ENCODE measurements at regions not wholly inside any gene's neighbourhood (a gene's known extent, or its start where the extent isn't known, plus 50 kb on each side); places are given as distances from the start of the nearest gene placed in this dataset.

GRCh38 chr17:37827905-37828650 lies 83.2 kb upstream of the HNF1B start:
- H3K27me3 Mint-ChIP-seq, result peaks cover 21% of the 10 kb centered on the region
- no peak for DNase-seq
- CTCF ChIA-PET, result interaction anchor here (1.0 to 1.2 kb wide), 2 partner anchors 13 to 16 kb away, joined by 3 to 4 read pairs; no protein-coding TSS in a partner anchor
- H3K4me3 Mint-ChIP-seq, result no peak overlapping the region
- ATAC-seq, result no peak
- no peaks in the 10 kb centered on the region for H3K9me3 Mint-ChIP-seq (ENCODE audit: low read depth)
- H3K4me1 Mint-ChIP-seq, result peaks cover 14% of the 10 kb centered on the region
- POLR2A ChIA-PET, result no interaction called here
- H3K36me3 Mint-ChIP-seq (ENCODE audit: low read depth), result no peaks in the 10 kb centered on the region
- H3K27ac Mint-ChIP-seq, result no peak overlapping the region
- intact Hi-C loops (cut with DNase I, micrococcal nuclease), result no loop called here

DNA sequence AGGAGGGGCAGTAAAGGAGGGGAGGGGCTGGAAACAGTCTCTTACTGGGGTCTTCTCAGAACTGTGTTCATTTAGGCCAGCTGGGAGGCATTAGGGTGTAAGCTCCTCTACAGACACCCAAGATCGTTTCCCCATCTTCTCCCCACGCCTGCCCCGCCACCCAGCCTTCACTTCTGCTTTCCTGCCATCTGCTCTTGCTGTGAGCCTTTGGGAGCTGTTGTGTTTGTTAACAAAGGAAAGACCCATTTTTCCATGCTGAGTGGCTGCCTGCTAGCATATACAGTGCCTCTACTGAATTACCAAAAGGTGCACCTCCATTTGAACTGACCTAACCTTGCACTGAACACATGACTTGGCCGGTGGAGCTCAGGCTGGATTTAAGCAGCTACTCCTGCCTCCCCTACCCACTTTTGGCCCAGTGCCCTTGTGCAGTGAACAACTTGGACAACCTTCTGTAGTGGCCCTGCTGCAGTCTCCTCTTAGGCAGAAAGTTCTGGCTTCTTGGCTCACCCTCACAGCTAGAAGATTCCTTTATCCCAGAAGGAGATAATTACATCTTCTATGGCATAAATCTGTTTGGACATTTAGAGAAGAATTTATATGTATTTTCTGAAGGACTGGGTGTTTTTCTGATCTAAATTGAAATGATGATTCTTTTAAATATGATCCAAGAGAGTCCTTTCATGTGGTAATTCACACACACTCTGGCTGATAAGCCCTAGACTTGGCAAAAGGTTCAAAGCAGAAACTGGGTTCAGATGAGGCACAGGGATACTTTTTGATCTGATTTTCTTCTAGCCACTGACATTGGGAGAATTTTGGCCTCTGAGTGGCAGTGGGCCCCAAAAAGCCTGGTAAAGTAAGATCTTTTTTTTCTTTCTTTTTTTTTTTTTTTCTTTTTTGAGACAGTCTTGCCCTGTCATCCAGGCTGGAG lies 81.9 kb upstream of the HNF1B start:
- peaks cover 19% of the 10 kb centered on the region for H3K27me3 Mint-ChIP-seq
- intact Hi-C loops (cut with DNase I, micrococcal nuclease), result no loop called here
- ATAC-seq (no peak), DNase-seq (no peak)
- no peaks in the 10 kb centered on the region for H3K9me3 Mint-ChIP-seq (ENCODE audit: low read depth)
- ChIA-PET POLR2A (no interaction called here), CTCF (interaction anchor here (1.2 to 1.3 kb wide), 2 partner anchors 14 to 126 kb away, joined by 3 read pairs; no protein-coding TSS in a partner anchor)
- no peaks in the 10 kb centered on the region for H3K36me3 Mint-ChIP-seq (ENCODE audit: low read depth)
- no peak overlapping the region for H3K27ac Mint-ChIP-seq
- H3K4me1 Mint-ChIP-seq, result peaks cover 13% of the 10 kb centered on the region
- H3K4me3 Mint-ChIP-seq, result no peak overlapping the region

DNA sequence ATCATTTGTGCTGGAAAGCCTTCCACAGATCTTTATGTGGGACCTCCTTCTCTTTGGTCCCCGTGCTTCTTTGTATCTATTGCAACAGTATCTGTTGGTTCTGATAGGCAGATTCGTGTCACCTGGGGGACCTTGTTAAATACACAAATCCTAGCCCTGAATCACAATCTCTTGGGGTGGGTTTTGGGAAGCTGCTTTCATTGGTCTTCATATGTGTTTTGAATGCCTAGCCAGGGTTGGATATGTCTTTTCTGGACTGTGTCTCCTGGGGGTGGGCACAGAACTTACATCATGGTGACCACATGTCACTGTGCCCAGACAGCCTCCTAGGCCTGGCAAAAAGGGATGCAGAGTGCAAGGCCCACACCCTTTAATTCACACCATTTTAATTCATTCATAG lies 81.0 kb upstream of the HNF1B start:
- peaks cover 13% of the 10 kb centered on the region for H3K4me1 Mint-ChIP-seq
- no peaks in the 10 kb centered on the region for H3K9me3 Mint-ChIP-seq (ENCODE audit: low read depth)
- DNase-seq, result no peak
- H3K27ac Mint-ChIP-seq, result no peak overlapping the region
- no peaks in the 10 kb centered on the region for H3K36me3 Mint-ChIP-seq (ENCODE audit: low read depth)
- ATAC-seq, result no peak
- H3K4me3 Mint-ChIP-seq, result no peak overlapping the region
- intact Hi-C loops (cut with DNase I, micrococcal nuclease), result no loop called here
- H3K27me3 Mint-ChIP-seq, result peaks cover 14% of the 10 kb centered on the region
- ChIA-PET CTCF (interaction anchor here (0.7 to 1.3 kb wide), 2 partner anchors 125 to 525 kb away, joined by 3 read pairs; no protein-coding TSS in a partner anchor), POLR2A (no interaction called here)

- no peaks in the 10 kb centered on the region for H3K36me3 Mint-ChIP-seq (ENCODE audit: low read depth)
- ATAC-seq, result no peak
- no peak overlapping the region for H3K4me3 Mint-ChIP-seq
- ChIA-PET CTCF (interaction anchor here (0.7 kb wide), 1 partner anchor 18 kb away, joined by 3 read pairs; no protein-coding TSS in a partner anchor), POLR2A (no interaction called here)
- no peak for DNase-seq
- H3K9me3 Mint-ChIP-seq (ENCODE audit: low read depth), result no peaks in the 10 kb centered on the region
- no peak overlapping the region for H3K27ac Mint-ChIP-seq
- peaks cover 13% of the 10 kb centered on the region for H3K4me1 Mint-ChIP-seq
- peaks cover 13% of the 10 kb centered on the region for H3K27me3 Mint-ChIP-seq
- intact Hi-C loops (cut with DNase I, micrococcal nuclease), result no loop called here
Observed at GRCh38 chr17:37824534-37825485, 80.0 kb upstream of the HNF1B start.

DNA sequence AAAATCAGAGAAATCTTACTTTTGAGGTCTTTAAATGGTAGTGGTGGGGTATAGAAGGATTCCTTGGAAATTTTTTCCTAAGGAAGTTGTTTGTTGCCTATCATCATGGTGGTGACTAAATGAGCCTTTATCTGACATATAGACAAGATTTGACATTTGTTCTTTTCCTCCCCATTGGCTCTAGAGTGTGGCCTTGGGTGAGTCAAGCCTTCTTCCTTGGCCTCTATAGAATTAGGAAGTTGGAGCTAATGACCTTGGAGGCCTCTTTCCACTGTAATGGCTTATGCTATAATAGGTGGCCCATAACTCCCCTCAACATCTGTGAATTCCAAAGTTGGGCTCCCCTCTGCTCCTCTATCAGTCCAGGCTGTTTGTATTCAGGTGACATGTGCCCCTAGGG lies 79.1 kb upstream of the HNF1B start:
- no peak overlapping the region for H3K27ac Mint-ChIP-seq
- peaks cover 13% of the 10 kb centered on the region for H3K27me3 Mint-ChIP-seq
- no peaks in the 10 kb centered on the region for H3K36me3 Mint-ChIP-seq (ENCODE audit: low read depth)
- H3K4me3 Mint-ChIP-seq, result no peak overlapping the region
- ChIA-PET POLR2A (no interaction called here), CTCF (interaction anchor here (0.7 kb wide), 1 partner anchor 19 kb away, joined by 3 read pairs; no protein-coding TSS in a partner anchor)
- no peak for ATAC-seq
- peaks cover 12% of the 10 kb centered on the region for H3K4me1 Mint-ChIP-seq
- intact Hi-C loops (cut with DNase I, micrococcal nuclease), result no loop called here
- DNase-seq, result no peak
- no peaks in the 10 kb centered on the region for H3K9me3 Mint-ChIP-seq (ENCODE audit: low read depth)

DNA sequence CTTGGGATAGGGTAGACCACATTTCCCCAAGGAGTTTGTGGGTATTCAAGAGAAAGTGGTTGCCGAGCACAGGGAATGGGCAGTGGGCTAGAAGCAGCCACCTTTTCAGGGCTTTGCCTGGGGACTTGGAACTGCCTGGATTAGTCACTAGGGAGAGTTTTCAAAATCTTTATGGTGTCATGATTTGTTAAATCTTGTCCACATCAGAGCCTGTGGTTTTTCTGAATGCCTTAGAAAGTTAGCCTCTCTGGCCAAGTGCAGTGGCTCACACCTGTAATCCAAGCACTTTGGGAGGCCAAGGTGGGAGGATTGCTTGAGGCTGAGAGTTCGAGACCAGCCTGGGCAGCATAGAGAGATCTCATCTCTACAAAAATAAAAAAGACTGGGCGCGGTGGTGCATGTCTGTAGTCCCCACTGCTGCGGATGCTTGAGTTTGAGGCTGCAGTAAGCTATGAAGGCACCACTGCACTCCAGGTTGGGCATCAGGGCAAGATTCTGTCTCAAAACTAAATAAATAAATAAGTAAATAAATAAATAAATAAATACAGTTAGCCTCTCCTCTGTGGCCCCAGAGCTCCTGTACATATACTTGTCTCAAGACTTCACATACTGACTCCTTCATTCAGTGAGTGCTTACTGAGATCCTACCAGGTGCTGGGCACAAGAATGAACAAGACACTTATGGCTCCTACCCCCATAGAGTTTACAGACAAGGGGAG lies 76.3 kb upstream of the HNF1B start:
- H3K27me3 Mint-ChIP-seq, result peaks cover 9% of the 10 kb centered on the region
- no peak overlapping the region for H3K4me3 Mint-ChIP-seq
- DNase-seq (no peak), ATAC-seq (no peak)
- intact Hi-C loops (cut with DNase I, micrococcal nuclease), result no loop called here
- H3K9me3 Mint-ChIP-seq (ENCODE audit: low read depth), result no peaks in the 10 kb centered on the region
- no peaks in the 10 kb centered on the region for H3K4me1 Mint-ChIP-seq
- H3K27ac Mint-ChIP-seq, result no peak overlapping the region
- ChIA-PET CTCF (interaction anchor here (0.6 to 1.0 kb wide), 2 partner anchors 23 to 154 kb away, joined by 4 read pairs; no protein-coding TSS in a partner anchor), POLR2A (no interaction called here)
- no peaks in the 10 kb centered on the region for H3K36me3 Mint-ChIP-seq (ENCODE audit: low read depth)

DNA sequence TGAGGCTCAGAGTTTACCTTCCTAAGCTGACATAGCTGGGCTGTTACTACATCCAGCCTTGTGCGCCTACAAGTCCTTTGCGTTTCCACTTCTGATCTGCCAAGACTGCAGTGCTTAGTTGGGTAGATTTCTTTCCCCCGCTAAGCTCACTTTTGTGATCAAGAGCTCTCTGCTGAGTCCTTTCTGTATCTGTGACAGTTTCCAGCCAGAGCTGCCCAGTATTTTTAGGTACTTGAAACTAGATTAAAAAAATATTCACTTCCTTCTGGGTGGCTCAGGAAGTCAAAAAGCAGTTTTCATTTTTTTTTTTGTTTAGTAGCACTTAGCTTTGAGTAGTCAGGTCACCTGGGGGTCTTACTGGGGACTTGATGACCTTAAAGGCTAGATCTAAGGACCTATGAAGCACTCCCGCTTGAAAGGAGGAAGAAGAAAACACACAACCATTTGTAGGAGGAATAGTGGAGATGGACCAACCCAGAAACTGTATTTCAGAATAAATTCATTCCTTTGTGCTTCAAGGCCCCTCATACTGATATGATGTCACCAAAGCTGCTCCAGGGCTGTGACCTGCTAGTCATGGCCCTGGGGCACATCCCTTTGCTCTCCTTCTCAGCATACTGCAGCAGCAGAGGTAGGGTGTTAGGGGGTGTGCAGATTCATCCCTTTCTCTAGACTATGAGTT lies 75.6 kb upstream of the HNF1B start:
- H3K4me3 Mint-ChIP-seq, result no peak overlapping the region
- DNase-seq (no peak), ATAC-seq (no peak)
- intact Hi-C loops (cut with DNase I, micrococcal nuclease), result no loop called here
- ChIA-PET POLR2A (no interaction called here), CTCF (interaction anchor here (0.6 to 1.0 kb wide), 3 partner anchors 18 to 187 kb away, joined by 3 to 6 read pairs (median 3); no protein-coding TSS in a partner anchor)
- H3K27me3 Mint-ChIP-seq, result peaks cover 12% of the 10 kb centered on the region
- H3K27ac Mint-ChIP-seq, result no peak overlapping the region
- H3K36me3 Mint-ChIP-seq (ENCODE audit: low read depth), result no peaks in the 10 kb centered on the region
- H3K9me3 Mint-ChIP-seq (ENCODE audit: low read depth), result no peaks in the 10 kb centered on the region
- H3K4me1 Mint-ChIP-seq, result no peaks in the 10 kb centered on the region

DNA sequence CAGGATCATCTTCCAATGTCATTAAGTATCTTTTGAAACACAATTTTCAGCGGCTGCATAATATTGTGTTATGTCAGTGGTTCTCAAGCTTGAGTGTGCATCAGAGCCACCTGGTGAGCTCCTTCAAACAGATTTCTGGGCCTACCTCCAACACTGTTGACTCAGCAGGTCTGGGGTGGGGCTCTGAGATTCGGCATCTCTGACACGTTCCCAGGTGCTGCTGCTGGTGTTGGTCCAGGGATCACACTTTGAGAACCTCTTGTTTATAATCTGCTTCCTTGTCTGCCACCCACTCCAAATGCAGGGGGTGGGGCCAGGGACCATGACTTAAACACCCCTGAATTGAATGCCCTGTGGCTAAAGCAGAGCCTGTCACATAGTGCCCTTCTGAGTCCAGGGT lies 73.8 kb upstream of the HNF1B start:
- Mint-ChIP-seq H3K36me3 (ENCODE audit: low read depth) (no peaks in the 10 kb centered on the region), H3K27me3 (peaks cover 16% of the 10 kb centered on the region), H3K27ac (no peak overlapping the region), H3K9me3 (ENCODE audit: low read depth) (no peaks in the 10 kb centered on the region), H3K4me3 (no peak overlapping the region), H3K4me1 (no peaks in the 10 kb centered on the region)
- ChIA-PET CTCF (no interaction called here), POLR2A (no interaction called here)
- intact Hi-C loops (cut with DNase I, micrococcal nuclease), result no loop called here
- ATAC-seq (no peak), DNase-seq (no peak)

GRCh38 chr17:37816950-37817349 lies 72.1 kb upstream of the HNF1B start:
- H3K4me1 Mint-ChIP-seq, result no peaks in the 10 kb centered on the region
- intact Hi-C loops (cut with DNase I, micrococcal nuclease), result loop anchor here in 1 of 2 experiments (1.0 to 2.0 kb wide), 2 partner anchors 290 to 444 kb away; no protein-coding TSS in a partner anchor
- DNase-seq (no peak), ATAC-seq (no peak)
- H3K27ac Mint-ChIP-seq, result no peak overlapping the region
- peaks cover 16% of the 10 kb centered on the region for H3K27me3 Mint-ChIP-seq
- no peak overlapping the region for H3K4me3 Mint-ChIP-seq
- no peaks in the 10 kb centered on the region for H3K36me3 Mint-ChIP-seq (ENCODE audit: low read depth)
- CTCF ChIA-PET, result interaction anchor here (0.6 to 2.0 kb wide), 4 partner anchors 166 to 444 kb away, joined by 3 to 5 read pairs (median 4); partner anchors contain the start of gene DDX52
- no peaks in the 10 kb centered on the region for H3K9me3 Mint-ChIP-seq (ENCODE audit: low read depth)
- POLR2A ChIA-PET, result no interaction called here

GRCh38 chr17:37815536-37815935 lies 70.7 kb upstream of the HNF1B start:
- no peak overlapping the region for H3K4me3 Mint-ChIP-seq
- ChIA-PET CTCF (interaction anchor here (0.6 to 2.0 kb wide), 8 partner anchors 9 to 442 kb away, joined by 3 to 7 read pairs (median 4); no protein-coding TSS in a partner anchor), POLR2A (no interaction called here)
- DNase-seq, result no peak
- intact Hi-C loops (cut with DNase I, micrococcal nuclease), result no loop called here
- H3K27ac Mint-ChIP-seq, result no peak overlapping the region
- H3K36me3 Mint-ChIP-seq (ENCODE audit: low read depth), result no peaks in the 10 kb centered on the region
- H3K9me3 Mint-ChIP-seq (ENCODE audit: low read depth), result no peaks in the 10 kb centered on the region
- no peak for ATAC-seq
- peaks cover 19% of the 10 kb centered on the region for H3K27me3 Mint-ChIP-seq
- no peaks in the 10 kb centered on the region for H3K4me1 Mint-ChIP-seq

Measured in activated CD4-positive, alpha-beta T cell treated with anti-CD3 and anti-CD28 coated beads for 36 hours (primary cell).